DND-41 (cell line): ENCODE measurements at regions not wholly inside any gene's neighbourhood (a gene's known extent, or its start where the extent isn't known, plus 50 kb on each side); places are given as distances from the start of the nearest gene placed in this dataset.

Experiments used
- CTCF ChIP-seq: IDR thresholded peaks from 2 replicates; pipeline ENCODE4 v1.5.1; 2012; ENCODE audit warnings: borderline replicate concordance, low read length, moderate library complexity, mild to moderate bottlenecking; ENCODE audit not compliant: poor library complexity, severe bottlenecking; ENCODE audit errors: extremely low read depth
- EZH2 ChIP-seq: IDR thresholded peaks from 3 replicates; pipeline ENCODE4 v1.6.1; 2012; ENCODE audit warnings: borderline replicate concordance, low read depth, mild to moderate bottlenecking, moderate library complexity, low read length, inconsistent platforms; ENCODE audit not compliant: severe bottlenecking

GRCh38 chr6:90393232-90393884, 96.7 kb upstream of the BACH2 start:
- TF ChIP-seq CTCF (peak; percentile 91), EZH2 (no peak)
